B cell (primary cell): ENCODE measurements at regions not wholly inside any gene's neighbourhood (a gene's known extent, or its start where the extent isn't known, plus 50 kb on each side); places are given as distances from the start of the nearest gene placed in this dataset.

Experiments used
- ATAC-seq: fragments of 200-7000 bp; cut with Tn5 transposase; one replicate; pipeline ENCODE4 v1.10.0; 2021; ENCODE audit warnings: low read depth, mild to moderate bottlenecking, moderate number of reproducible peaks, moderate library complexity
- CTCF ChIA-PET: fragments of 350-600 bp; sonication (Branson Sonifier 250); formaldehyde crosslinking; loops from one replicate; lab custom pipeline; 2021; ENCODE audit warnings: antibody characterized with exemption, inconsistent platforms; lab: Charles Lee
- POLR2A ChIA-PET: fragments of 350-600 bp; sonication (Branson Sonifier 250); formaldehyde crosslinking; loops from one replicate; lab custom pipeline; 2021; ENCODE audit warnings: antibody characterized with exemption; lab: Charles Lee
- DNase-seq: peaks from one replicate; pipeline ENCODE4 v3.0.0; 2013
- H2AFZ ChIP-seq: 2 replicates; pipeline ENCODE4 v1.6.1; 2012; ENCODE audit warnings: mild to moderate bottlenecking, low read depth, low read length; ENCODE audit not compliant: insufficient read depth, poor library complexity, severe bottlenecking
- H3K27ac ChIP-seq, 2 donors: 1 replicate in 1 of 2; 2 replicates in 1 of 2; pipeline ENCODE4 v1.5.1; 2012 to 2013; ENCODE audit warnings: low read length in 2 of 2, mild to moderate bottlenecking in 2 of 2, moderate library complexity in 1 of 2
- H3K27me3 ChIP-seq, 4 experiments: fragments of 200-600 bp in 1 of 4; sonication (generic) in 1 of 4; replicated peaks in 1 of 4; 1 replicate in 2 of 4; 2 replicates in 2 of 4; pipeline versions ENCODE4 v1.6.1 to v1.7.0; 2013 to 2016; ENCODE audit warnings: low read length in 3 of 4, mild to moderate bottlenecking in 2 of 4, mixed read lengths in 1 of 4, moderate library complexity in 1 of 4; ENCODE audit not compliant: insufficient read depth in 4 of 4, control insufficient read depth in 3 of 4; ENCODE audit errors: control extremely low read depth in 1 of 4
- H3K36me3 ChIP-seq, 2 experiments: replicated peaks in 1 of 2; 1 replicate in 1 of 2; 2 replicates in 1 of 2; pipeline versions ENCODE4 v1.6.1 to v1.7.1; 2013; ENCODE audit warnings: low read length in 1 of 2; ENCODE audit not compliant: insufficient read depth in 2 of 2, control insufficient read depth in 1 of 2; ENCODE audit errors: control extremely low read depth in 1 of 2, extremely low read depth in 1 of 2
- H3K4me1 ChIP-seq, 2 donors: fragments of 200-600 bp in 1 of 2; sonication (generic) in 1 of 2; 1 replicate in 1 of 2; 2 replicates in 1 of 2; pipeline versions ENCODE4 v1.5.1 to v1.6.1; 2013 to 2017; ENCODE audit warnings: low read length in 2 of 2; ENCODE audit not compliant: control insufficient read depth in 2 of 2, insufficient read depth in 2 of 2
- H3K4me2 ChIP-seq: replicated peaks from 2 replicates; pipeline ENCODE3; 2012; ENCODE audit warnings: mild to moderate bottlenecking, low read depth, low read length; ENCODE audit not compliant: poor library complexity, severe bottlenecking
- H3K4me3 ChIP-seq, 5 experiments: fragments of 200-600 bp in 1 of 5; sonication (generic) in 1 of 5; 1 replicate in 3 of 5; 2 replicates in 2 of 5; pipeline versions ENCODE4 v1.5.1 to v1.7.0; 2011 to 2016; ENCODE audit warnings: low read length in 4 of 5, mild to moderate bottlenecking in 4 of 5, low read depth in 2 of 5, control low read depth in 1 of 5, moderate library complexity in 1 of 5; ENCODE audit not compliant: insufficient read depth in 1 of 5; ENCODE audit errors: control extremely low read depth in 1 of 5, extremely low read depth in 1 of 5
- H3K79me2 ChIP-seq: fragments of 200-600 bp; sonication (generic); one replicate; pipeline ENCODE4 v1.6.0; 2016; ENCODE audit warnings: low read length; ENCODE audit not compliant: control insufficient read depth, insufficient read depth
- H3K9ac ChIP-seq: fragments of 200-600 bp; sonication (generic); 2 replicates; pipeline ENCODE4 v1.6.1; 2017; ENCODE audit warnings: mild to moderate bottlenecking, low read length, moderate library complexity
- H3K9me3 ChIP-seq, 3 donors: one replicate each; pipeline versions ENCODE4 v1.6.1 to v1.7.1; 2013; ENCODE audit warnings: low read length in 2 of 3; ENCODE audit not compliant: control insufficient read depth in 2 of 3, insufficient read depth in 1 of 3; ENCODE audit errors: control extremely low read depth in 1 of 3
- H4K20me1 ChIP-seq: 2 replicates; pipeline ENCODE4 v1.6.0; 2012; ENCODE audit warnings: mild to moderate bottlenecking, low read length; ENCODE audit not compliant: insufficient read depth, control insufficient read depth, poor library complexity, severe bottlenecking
- H3K27ac Mint-ChIP-seq: one replicate; pipeline ENCODE4 v1.8.0; 2021; ENCODE audit warnings: mixed read lengths
- H3K27me3 Mint-ChIP-seq: one replicate; pipeline ENCODE4 v1.8.0; 2021; ENCODE audit warnings: mixed read lengths
- H3K4me1 Mint-ChIP-seq: one replicate; pipeline ENCODE4 v1.8.0; 2021; ENCODE audit warnings: mixed read lengths
- H3K4me3 Mint-ChIP-seq: one replicate; pipeline ENCODE4 v1.8.0; 2021; ENCODE audit warnings: mixed read lengths
- H3K9me3 Mint-ChIP-seq: one replicate; pipeline ENCODE4 v1.8.0; 2022; ENCODE audit warnings: mixed read lengths; ENCODE audit not compliant: insufficient read depth
- EZH2 ChIP-seq: IDR thresholded peaks from 2 replicates; pipeline ENCODE4 v1.6.1; 2012; ENCODE audit warnings: borderline replicate concordance, low read depth, mild to moderate bottlenecking, moderate library complexity, low read length; ENCODE audit not compliant: insufficient read depth, poor library complexity, severe bottlenecking
- WGBS: methylation state at CpG from one replicate; pipeline ENCODE4 v1.1.5; 2013; ENCODE audit warnings: missing lambda C conversion rate; ENCODE audit not compliant: insufficient coverage; 5-methylcytosine and 5-hydroxymethylcytosine counted together
- intact Hi-C: fragments of 100-400 bp; cut with micrococcal nuclease; formaldehyde crosslinking; loops from one replicate; pipeline ENCODE4 v1.10.0; 2022
- TF ChIP-seq, protein P1 (sequence below): fragments of 200-600 bp; IDR thresholded peaks from one replicate; pipeline ENCODE4 v1.8.0; 2022; ENCODE audit warnings: antibody characterized with exemption, mild to moderate bottlenecking

- Histone ChIP-seq H3K79me2 (peaks cover 20% of the 10 kb centered on the region), H4K20me1 (no peaks in the 10 kb centered on the region), H2AFZ (no peak overlapping the region), H3K36me3 (peaks cover 0 to under 1% of the 10 kb centered on the region in 2 experiments), H3K4me1 (peaks cover 7 to 16% of the 10 kb centered on the region in 2 donors), H3K4me3 (no peak overlapping the region), H3K9me3 (no peaks in the 10 kb centered on the region), H3K27ac (no peak overlapping the region), H3K4me2 (no peak overlapping the region), H3K27me3 (no peaks in the 10 kb centered on the region), H3K9ac (no peak overlapping the region)
- peaks cover 32% of the 10 kb centered on the region for H3K4me1 Mint-ChIP-seq
- H3K27me3 Mint-ChIP-seq, result no peaks in the 10 kb centered on the region
- peak overlapping the region; percentile 64 for H3K4me3 Mint-ChIP-seq
- ChIA-PET CTCF (interaction anchor here (1.6 kb wide), 1 partner anchor 11 kb away, joined by 6 read pairs; no protein-coding TSS in a partner anchor), POLR2A (no interaction called here)
- no peak overlapping the region for H3K27ac Mint-ChIP-seq
- DNase-seq, result no peak
- TF ChIP-seq EZH2, result no peak
- TF ChIP-seq, protein P1, sequence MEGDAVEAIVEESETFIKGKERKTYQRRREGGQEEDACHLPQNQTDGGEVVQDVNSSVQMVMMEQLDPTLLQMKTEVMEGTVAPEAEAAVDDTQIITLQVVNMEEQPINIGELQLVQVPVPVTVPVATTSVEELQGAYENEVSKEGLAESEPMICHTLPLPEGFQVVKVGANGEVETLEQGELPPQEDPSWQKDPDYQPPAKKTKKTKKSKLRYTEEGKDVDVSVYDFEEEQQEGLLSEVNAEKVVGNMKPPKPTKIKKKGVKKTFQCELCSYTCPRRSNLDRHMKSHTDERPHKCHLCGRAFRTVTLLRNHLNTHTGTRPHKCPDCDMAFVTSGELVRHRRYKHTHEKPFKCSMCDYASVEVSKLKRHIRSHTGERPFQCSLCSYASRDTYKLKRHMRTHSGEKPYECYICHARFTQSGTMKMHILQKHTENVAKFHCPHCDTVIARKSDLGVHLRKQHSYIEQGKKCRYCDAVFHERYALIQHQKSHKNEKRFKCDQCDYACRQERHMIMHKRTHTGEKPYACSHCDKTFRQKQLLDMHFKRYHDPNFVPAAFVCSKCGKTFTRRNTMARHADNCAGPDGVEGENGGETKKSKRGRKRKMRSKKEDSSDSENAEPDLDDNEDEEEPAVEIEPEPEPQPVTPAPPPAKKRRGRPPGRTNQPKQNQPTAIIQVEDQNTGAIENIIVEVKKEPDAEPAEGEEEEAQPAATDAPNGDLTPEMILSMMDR, result no peak
- intact Hi-C loops, result loop anchor here (10.0 kb wide), 1 partner anchor 353 kb away; no protein-coding TSS in a partner anchor
- ATAC-seq, result no peak
- H3K9me3 Mint-ChIP-seq, result peaks cover under 1% of the 10 kb centered on the region
Observed at GRCh38 chr16:17011712-17012111, 459.0 kb downstream of the XYLT1 start.

- CTCF ChIA-PET, result interaction anchor here (1.6 kb wide), 1 partner anchor 12 kb away, joined by 6 read pairs; no protein-coding TSS in a partner anchor
- H3K27me3 Mint-ChIP-seq, result no peaks in the 10 kb centered on the region
- ATAC-seq (no peak), DNase-seq (no peak)
- Histone ChIP-seq H4K20me1 (no peaks in the 10 kb centered on the region), H3K4me1 (peaks cover 7 to 16% of the 10 kb centered on the region in 2 donors), H3K27me3 (no peaks in the 10 kb centered on the region), H3K4me2 (peak overlapping the region; percentile 81), H3K36me3 (peaks cover 0 to 4% of the 10 kb centered on the region in 2 experiments), H2AFZ (peak overlapping the region; percentile 92), H3K27ac (peak overlapping the region; percentile 77 to 88), H3K9ac (peak overlapping the region; percentile 83), H3K4me3 (peak overlapping the region in 4 of 5 experiments; percentile 54 to 80 (median 72)), H3K9me3 (no peaks in the 10 kb centered on the region), H3K79me2 (peaks cover 20% of the 10 kb centered on the region)
- peak overlapping the region; percentile 96 for H3K4me3 Mint-ChIP-seq
- intact Hi-C loops, result loop anchor here (1.0 to 10.0 kb wide), 2 partner anchors 58 to 352 kb away; no protein-coding TSS in a partner anchor
- peaks cover 34% of the 10 kb centered on the region for H3K4me1 Mint-ChIP-seq
- peak overlapping the region; percentile 96 for H3K27ac Mint-ChIP-seq
- WGBS, result 81% methylated on average over 7 of the region's 8 CpGs
- peaks cover 6% of the 10 kb centered on the region for H3K9me3 Mint-ChIP-seq
- POLR2A ChIA-PET, result no interaction called here
- no peak for TF ChIP-seq EZH2
- TF ChIP-seq, protein P1, result no peak
Observed at GRCh38 chr16:17013038-17013437, 457.7 kb downstream of the XYLT1 start.
